GM04503 (cell line): ENCODE measurements at regions not wholly inside any gene's neighbourhood (a gene's known extent, or its start where the extent isn't known, plus 50 kb on each side); places are given as distances from the start of the nearest gene placed in this dataset.

Experiments used
- DNase-seq: peaks from one replicate; pipeline ENCODE4 v3.0.0-alpha.2; 2012; ENCODE audit warnings: low read depth

GRCh38 chr2:128813352-128814034 lies 494.8 kb upstream of the HS6ST1 start:
- DNase-seq: no peak

- DNase-seq: no peak
Observed at GRCh38 chr2:128815248-128815647, 496.6 kb upstream of the HS6ST1 start.

DNA sequence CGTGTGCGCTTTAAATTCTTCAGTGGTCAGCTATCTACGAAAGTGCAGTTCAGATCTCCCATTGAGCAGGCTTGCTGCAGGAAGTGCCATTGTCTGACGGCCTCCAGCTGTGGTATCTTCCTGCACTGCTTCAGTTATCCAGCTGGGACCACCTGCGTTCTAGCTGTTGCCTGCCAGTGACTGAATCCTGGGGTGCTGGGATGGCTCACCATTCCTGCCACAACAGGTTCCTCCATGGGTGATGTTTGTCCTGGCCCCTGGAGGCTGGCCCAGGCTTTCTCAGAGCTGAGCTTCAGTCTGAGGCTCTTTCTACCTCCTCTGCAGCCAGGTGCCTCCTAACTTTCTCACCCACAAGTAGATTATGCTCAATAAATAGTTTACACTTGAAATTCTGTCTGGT lies 498.5 kb upstream of the HS6ST1 start:
- DNase-seq: no peak

GRCh38 chr2:128817813-128818212 lies 499.1 kb upstream of the HS6ST1 start:
- no peak for DNase-seq

DNA sequence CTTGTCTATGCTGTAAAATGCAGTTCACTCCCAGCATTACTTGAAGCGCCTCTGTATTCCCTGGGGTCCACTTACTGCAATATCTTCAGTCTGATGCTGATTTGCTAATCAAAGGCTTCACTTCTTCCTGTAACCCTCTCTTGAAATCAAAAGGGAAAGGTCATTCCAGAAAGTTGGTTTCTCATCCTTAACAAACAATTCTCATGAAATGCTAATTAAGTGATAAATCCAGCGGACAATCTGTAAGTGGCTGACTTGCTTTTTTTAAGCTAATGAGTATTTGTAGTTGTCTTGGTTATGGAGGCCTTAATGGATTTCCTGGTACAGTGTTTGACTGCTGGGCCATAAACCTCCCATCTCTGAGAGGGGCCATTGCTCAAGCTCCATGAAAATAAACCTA lies 499.6 kb upstream of the HS6ST1 start:
- DNase-seq: no peak

GRCh38 chr2:128818704-128819491 lies 500.2 kb upstream of the HS6ST1 start:
- no peak for DNase-seq

- no peak for DNase-seq
Observed at GRCh38 chr2:128820452-128820851, 501.8 kb upstream of the HS6ST1 start.

GRCh38 chr2:128821010-128821409 lies 502.3 kb upstream of the HS6ST1 start:
- DNase-seq: no peak

DNA sequence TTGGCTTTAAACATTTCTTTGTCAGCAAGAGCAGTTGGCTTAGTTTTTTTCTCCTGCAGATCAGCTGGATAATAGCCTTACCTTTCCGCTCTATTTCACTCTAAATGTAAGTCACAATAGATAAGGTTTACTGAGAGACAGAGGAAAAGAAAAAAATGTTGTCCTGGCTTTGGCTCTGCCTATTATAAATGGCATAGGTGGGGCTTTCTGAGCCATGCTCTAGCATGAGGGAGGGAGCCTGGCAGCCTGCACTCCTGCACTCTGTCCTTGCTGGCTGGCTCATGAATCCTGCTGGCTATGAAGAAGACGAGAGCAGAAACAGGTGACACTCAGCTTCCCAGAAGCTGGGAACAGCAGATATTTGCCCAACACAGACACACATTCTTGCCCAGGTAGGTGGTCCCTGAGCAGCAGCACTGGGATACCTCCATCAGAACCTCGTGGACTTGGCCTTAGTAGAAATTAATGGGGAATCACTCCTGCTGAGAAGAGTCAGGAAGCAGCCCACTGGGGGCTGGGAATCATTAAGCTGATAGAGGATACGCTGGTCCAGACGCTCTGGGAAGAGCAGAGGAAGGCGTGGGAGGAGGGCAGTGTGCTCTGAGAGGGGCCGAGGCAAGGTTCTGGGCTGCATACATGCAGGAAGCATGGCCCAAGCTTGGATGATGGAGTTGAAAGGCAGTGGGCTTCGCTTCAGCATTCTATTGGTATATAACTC lies 514.4 kb upstream of the HS6ST1 start:
- DNase-seq: no peak

DNA sequence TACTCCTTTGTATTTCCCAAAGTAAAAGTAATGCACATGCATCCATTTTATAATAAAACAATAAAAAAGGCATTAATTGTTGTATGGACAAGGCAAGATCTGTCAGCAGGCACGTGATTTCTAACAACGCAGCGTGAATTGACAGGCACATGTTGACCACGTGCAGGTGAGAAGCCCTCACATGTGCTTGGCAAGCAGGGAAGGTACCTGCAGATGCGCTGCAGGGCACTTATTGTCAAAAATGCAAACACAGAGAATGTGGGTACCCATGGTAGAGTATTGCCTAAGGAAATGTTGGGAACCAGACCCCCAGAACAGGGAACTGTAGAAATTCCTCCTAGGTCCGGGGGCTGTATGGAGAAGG lies 515.0 kb upstream of the HS6ST1 start:
- no peak for DNase-seq

GRCh38 chr2:128834207-128834879 lies 515.7 kb upstream of the HS6ST1 start:
- DNase-seq: no peak

DNA sequence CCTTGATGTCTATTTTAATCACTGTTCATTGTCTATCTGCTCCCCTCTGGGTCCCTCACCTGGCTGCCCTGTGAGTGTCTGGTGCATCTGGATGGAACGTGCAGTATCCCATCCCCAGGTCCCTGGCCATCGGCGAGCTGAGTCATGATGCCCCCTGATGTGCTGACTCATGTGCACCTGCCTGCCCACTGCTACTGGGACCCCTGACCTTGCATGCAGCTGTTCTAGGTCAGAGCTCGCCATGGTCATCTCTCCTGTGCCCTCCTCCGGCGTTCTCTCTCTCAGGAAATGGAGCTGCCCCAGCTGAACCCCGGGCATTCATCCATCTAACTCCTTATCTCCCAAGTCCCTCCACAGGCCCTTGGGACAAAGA lies 516.2 kb upstream of the HS6ST1 start:
- no peak for DNase-seq

- DNase-seq: no peak
Observed at GRCh38 chr2:128835342-128835855, 516.7 kb upstream of the HS6ST1 start.

- no peak for DNase-seq
Observed at GRCh38 chr2:128835974-128836373, 517.3 kb upstream of the HS6ST1 start.

GRCh38 chr2:128836559-128837100 lies 518.0 kb upstream of the HS6ST1 start:
- DNase-seq: no peak

DNA sequence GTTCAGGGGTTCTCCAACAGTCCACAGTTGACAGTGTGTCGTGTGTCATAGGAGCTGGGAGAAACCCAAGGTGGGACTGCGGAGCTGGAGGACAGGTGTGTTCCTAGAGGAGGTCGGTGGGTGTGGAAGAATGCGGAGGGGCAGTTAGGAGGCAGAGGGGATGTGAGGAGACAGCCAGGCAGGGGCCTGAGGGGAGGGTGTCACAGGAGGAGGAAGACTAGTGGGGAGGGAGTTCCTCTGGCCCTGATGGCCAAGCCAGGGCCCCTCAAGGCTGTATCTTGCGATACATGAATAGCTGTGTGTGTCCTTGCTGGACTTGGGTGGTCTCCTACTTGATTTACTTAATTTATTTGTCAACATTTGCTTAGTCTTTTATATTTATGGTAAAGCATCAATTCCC lies 519.6 kb upstream of the HS6ST1 start:
- DNase-seq: no peak

GRCh38 chr2:128841803-128842202 lies 523.1 kb upstream of the HS6ST1 start:
- no peak for DNase-seq

DNA sequence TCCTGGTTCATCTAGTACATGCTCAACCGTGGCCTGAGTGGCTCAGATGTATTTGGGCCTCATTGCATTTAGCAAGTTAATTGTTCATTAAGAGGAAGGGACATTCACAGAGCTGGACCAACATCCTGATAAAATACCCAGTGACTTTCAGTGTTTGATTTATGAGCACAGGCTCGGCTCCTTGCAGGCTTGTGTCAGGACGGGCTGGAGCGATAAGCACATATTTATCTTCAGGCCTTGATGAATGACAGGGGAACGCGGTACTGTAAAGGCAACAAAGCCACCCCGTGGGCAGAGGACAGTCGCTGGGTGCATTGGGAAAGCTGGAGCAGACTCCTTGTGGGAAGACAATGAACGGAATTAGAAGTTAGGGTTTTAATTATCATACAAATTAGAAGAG lies 548.6 kb upstream of the HS6ST1 start:
- DNase-seq: no peak

DNA sequence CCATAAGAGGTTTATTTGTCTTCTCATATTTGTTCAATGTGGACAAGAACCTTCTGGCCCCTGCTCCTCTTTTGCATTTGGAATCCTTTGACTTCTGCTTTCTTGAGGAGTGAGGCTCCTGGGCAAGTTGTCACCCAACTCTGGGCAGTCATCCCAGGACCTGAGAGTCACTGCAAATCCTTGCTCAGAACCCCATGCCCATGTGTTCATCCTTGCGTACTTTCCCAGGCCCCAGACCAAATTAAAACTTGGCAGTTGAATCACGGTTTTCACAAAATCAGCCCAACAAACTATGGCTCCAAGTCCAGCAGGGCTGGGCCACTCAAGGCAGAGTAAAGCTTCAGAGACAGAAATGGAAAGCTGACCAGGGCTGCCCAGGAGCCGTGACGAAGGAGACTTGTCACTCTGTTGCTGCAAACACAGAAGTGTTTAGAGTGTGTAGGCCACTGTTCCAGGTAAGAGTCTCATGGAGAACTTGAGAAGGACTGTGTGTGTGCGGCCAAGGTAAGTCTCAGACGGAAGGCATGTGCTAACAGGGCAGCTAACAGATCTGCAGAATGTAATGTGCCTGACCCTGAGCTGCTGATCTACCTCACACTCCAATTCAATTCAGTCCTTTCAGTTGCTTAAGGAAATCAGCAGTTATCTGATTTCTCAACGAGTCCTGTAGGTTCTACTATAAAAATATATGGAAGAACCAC lies 549.4 kb upstream of the HS6ST1 start:
- no peak for DNase-seq

DNA sequence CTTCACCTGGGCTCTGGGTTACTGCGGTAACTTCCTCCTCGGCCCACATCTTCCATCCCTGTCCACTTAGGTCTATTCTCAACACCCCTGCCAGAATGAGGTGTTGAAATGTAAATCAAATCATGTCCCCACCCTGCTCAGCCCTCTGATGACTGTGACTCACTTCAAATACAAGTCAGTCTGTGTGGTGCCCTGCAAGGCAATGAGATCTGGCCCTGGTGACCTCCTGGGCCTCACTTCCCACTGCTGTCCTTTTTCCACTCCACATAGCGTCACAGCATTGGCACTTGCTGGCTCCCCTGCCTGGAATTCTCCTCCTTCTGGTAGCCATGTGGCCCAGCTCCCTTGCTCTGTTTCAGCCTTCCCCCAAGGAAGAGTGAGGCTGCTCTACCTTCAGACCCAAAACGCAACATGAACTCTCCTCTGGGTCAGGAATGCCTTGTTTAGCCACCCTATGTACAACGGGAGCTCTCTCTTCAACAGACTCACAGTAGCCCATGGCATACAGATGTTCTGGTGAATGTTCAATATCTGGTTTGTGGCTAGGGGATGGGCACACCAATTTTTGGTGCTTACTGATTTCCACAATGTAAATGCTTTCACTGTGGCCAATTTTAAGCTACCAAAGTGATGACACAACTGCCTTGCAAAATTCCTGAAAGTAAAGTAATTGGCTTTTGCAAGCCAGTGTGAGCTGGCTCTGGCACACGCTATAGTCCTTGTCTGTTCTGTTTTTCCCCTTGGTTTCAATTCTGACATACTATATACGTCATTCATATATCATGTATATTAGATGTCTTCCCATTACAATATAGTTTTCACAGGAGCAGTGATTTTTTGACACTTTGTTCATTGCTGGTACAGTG lies 550.3 kb upstream of the HS6ST1 start:
- DNase-seq: peak; percentile 4

- no peak for DNase-seq
Observed at GRCh38 chr2:128874608-128875007, 555.9 kb upstream of the HS6ST1 start.
